Hepatocyte (in vitro differentiated cells): ENCODE measurements at regions not wholly inside any gene's neighbourhood (a gene's known extent, or its start where the extent isn't known, plus 50 kb on each side); places are given as distances from the start of the nearest gene placed in this dataset.

ENCODE experiments used
- CTCF ChIP-seq: fragments of 200-600 bp; sonication (generic); IDR thresholded peaks from 2 replicates; pipeline ENCODE4 v1.5.1; 2016; ENCODE audit warnings: antibody characterized with exemption, mild to moderate bottlenecking; ENCODE audit not compliant: poor library complexity
- EZH2 ChIP-seq: fragments of 200-600 bp; sonication (generic); IDR thresholded peaks from 2 replicates; pipeline ENCODE4 v1.6.1; 2016; ENCODE audit warnings: antibody characterized with exemption, mild to moderate bottlenecking, borderline replicate concordance

GRCh38 chrX:1815456-1816175, 200.8 kb downstream of the ASMT start:
- TF ChIP-seq CTCF, result no peak
- no peak for TF ChIP-seq EZH2
